ENCODE measurements at regions not wholly inside any gene's neighbourhood (a gene's known extent, or its start where the extent isn't known, plus 50 kb on each side); places are given as distances from the start of the nearest gene placed in this dataset.

DNA sequence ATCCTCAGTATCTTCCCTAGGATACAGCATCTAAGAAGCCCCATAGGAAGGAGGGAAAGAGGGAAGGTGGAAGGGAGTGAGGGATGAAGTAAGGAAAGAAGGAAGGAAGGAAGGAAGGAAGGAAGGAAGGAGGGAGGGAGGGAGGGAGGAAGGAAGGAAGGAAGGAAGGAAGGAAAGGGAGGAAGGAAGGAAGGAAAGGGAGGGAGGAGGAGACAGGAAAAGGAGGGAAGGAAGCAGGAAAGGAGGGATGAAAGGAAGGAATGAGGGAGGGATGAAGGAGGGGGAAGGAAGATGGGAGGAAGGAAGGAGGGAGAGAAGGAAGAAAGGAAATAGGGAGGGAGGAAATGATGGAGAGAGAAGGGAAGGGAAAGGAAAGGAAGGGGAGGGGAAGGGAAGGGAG is 455.6 kb upstream of the ZMIZ1 start:
- Mint-ChIP-seq H3K9me3 (ENCODE audit: unreplicated experiment) (no peaks in the 10 kb centered on the region), H3K4me3 (ENCODE audit: unreplicated experiment) (no peak overlapping the region), H3K4me1 (ENCODE audit: low read depth, unreplicated experiment) (peaks cover 10% of the 10 kb centered on the region), H3K36me3 (ENCODE audit: unreplicated experiment) (peaks cover 4% of the 10 kb centered on the region), H3K27me3 (ENCODE audit: unreplicated experiment) (peaks cover 3% of the 10 kb centered on the region), H3K27ac (ENCODE audit: unreplicated experiment) (no peak overlapping the region)
- TF ChIP-seq, protein P1, sequence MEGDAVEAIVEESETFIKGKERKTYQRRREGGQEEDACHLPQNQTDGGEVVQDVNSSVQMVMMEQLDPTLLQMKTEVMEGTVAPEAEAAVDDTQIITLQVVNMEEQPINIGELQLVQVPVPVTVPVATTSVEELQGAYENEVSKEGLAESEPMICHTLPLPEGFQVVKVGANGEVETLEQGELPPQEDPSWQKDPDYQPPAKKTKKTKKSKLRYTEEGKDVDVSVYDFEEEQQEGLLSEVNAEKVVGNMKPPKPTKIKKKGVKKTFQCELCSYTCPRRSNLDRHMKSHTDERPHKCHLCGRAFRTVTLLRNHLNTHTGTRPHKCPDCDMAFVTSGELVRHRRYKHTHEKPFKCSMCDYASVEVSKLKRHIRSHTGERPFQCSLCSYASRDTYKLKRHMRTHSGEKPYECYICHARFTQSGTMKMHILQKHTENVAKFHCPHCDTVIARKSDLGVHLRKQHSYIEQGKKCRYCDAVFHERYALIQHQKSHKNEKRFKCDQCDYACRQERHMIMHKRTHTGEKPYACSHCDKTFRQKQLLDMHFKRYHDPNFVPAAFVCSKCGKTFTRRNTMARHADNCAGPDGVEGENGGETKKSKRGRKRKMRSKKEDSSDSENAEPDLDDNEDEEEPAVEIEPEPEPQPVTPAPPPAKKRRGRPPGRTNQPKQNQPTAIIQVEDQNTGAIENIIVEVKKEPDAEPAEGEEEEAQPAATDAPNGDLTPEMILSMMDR (IDR thresholded peaks at IDR 0.05; ENCODE audit: partially characterized antibody, unreplicated experiment) = no peak
- no peak for DNase-seq

DNA sequence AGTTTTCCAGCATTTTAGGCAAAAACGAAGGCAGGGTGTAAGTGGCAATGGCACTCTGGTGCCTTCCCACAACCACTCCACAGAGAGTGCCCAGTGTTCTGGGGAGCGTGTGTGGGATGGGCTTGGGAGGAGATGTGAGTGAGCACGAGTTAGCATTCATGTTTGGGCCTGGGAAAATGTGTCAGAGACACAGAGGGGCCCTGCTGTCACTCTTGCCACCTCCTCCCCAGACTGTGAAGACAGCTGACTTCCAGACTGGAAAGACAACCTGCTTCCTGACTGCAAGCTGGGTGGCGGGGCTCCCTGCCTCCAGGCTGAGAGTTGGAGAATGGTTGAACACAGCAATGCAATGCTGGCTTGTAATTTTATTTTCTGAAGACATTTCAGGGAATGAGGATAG is 454.5 kb upstream of the ZMIZ1 start:
- TF ChIP-seq, protein P1 (IDR thresholded peaks at IDR 0.05; ENCODE audit: partially characterized antibody, unreplicated experiment) = no peak
- Mint-ChIP-seq H3K4me3 (ENCODE audit: unreplicated experiment) (no peak overlapping the region), H3K27me3 (ENCODE audit: unreplicated experiment) (peaks cover 3% of the 10 kb centered on the region), H3K27ac (ENCODE audit: unreplicated experiment) (no peak overlapping the region), H3K36me3 (ENCODE audit: unreplicated experiment) (no peaks in the 10 kb centered on the region), H3K9me3 (ENCODE audit: unreplicated experiment) (no peaks in the 10 kb centered on the region), H3K4me1 (ENCODE audit: low read depth, unreplicated experiment) (peaks cover 10% of the 10 kb centered on the region)
- DNase-seq = no peak

DNA sequence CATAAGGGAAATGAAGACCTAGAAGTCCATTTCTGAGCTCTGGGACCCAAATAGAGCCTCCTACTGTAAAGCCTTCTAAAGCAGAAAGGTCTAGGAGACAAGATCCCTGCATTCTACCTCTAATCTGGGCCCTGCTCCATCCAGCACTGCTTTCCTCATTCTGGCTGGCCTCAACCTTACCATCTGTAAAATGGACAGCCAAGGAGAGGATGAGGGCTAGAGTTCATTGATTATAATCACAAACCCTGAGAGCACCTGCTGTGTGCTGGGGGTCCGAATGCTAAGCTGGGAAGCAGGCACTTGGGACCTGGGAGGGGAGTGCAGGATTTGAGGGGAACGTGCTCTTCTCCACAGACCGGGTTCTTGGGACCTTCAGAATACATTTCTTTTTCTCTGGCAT is 454.0 kb upstream of the ZMIZ1 start:
- H3K4me3 Mint-ChIP-seq (ENCODE audit: unreplicated experiment) = no peak overlapping the region

DNA sequence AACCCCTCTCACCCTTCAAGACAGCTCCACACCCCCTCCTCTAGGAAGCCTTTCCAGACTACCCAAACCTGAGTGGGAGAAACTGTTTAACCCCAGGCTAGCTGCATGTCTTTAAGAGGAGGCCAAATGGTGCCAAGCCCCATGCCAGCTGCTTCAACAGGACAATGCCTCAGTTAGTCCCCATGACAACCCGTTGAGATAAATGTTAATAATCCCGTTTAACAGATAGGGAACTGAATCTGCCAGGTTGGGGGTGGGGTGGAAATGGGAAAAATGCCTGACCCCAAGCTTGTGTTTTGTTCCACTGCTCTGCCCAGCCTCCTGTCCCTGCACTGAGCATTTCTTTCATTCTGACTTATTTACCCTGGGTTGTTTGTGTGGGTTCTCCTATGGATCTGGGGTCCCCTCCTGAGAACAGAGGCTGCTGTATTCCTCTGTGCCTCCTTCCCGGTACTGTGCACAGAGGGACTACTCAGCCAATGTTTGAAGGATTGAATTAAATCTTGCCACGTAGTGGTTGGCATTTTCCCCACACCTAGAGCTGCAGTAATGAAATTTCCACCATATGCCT is 452.6 kb upstream of the ZMIZ1 start:
- H3K36me3 Mint-ChIP-seq (ENCODE audit: unreplicated experiment) = no peaks in the 10 kb centered on the region
- no peak overlapping the region for H3K4me3 Mint-ChIP-seq (ENCODE audit: unreplicated experiment)
- peak overlapping the region; percentile 24 for H3K27ac Mint-ChIP-seq (ENCODE audit: unreplicated experiment)
- TF ChIP-seq, protein P1 (IDR thresholded peaks at IDR 0.05; ENCODE audit: partially characterized antibody, unreplicated experiment) = no peak
- DNase-seq = no peak
- H3K9me3 Mint-ChIP-seq (ENCODE audit: unreplicated experiment) = no peaks in the 10 kb centered on the region
- H3K4me1 Mint-ChIP-seq (ENCODE audit: low read depth, unreplicated experiment) = peaks cover 10% of the 10 kb centered on the region
- peaks cover 3% of the 10 kb centered on the region for H3K27me3 Mint-ChIP-seq (ENCODE audit: unreplicated experiment)

More for the DNA sequence above, 454.0 kb upstream of the ZMIZ1 start:
- Mint-ChIP-seq H3K36me3 (ENCODE audit: unreplicated experiment) (no peaks in the 10 kb centered on the region), H3K27me3 (ENCODE audit: unreplicated experiment) (peaks cover 3% of the 10 kb centered on the region), H3K27ac (ENCODE audit: unreplicated experiment) (no peak overlapping the region), H3K9me3 (ENCODE audit: unreplicated experiment) (no peaks in the 10 kb centered on the region), H3K4me1 (ENCODE audit: low read depth, unreplicated experiment) (peaks cover 10% of the 10 kb centered on the region)
- no peak for DNase-seq
- TF ChIP-seq, protein P1 (IDR thresholded peaks at IDR 0.05; ENCODE audit: partially characterized antibody, unreplicated experiment) = no peak

DNA sequence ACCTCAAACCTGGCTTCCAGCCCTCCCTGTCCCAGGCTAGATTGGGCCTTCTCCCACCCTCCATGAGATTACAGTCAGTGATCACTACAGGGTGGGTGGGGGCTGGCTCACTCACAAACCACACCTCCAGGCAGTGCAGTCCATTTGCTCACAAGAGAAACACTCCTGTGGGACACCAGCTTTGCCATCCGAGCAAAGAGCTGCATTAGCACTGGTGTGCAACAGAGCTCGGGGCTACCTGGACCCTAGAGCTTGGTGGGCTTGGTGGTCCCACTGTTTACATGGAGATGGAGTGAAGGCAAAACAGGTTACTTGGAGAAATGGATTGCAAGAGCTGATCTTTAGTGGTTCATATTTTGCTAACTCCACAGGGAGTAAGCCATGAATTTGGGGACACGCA is 451.7 kb upstream of the ZMIZ1 start:
- Mint-ChIP-seq H3K4me1 (ENCODE audit: low read depth, unreplicated experiment) (peaks cover 10% of the 10 kb centered on the region), H3K36me3 (ENCODE audit: unreplicated experiment) (no peaks in the 10 kb centered on the region), H3K4me3 (ENCODE audit: unreplicated experiment) (no peak overlapping the region), H3K9me3 (ENCODE audit: unreplicated experiment) (no peaks in the 10 kb centered on the region), H3K27ac (ENCODE audit: unreplicated experiment) (no peak overlapping the region), H3K27me3 (ENCODE audit: unreplicated experiment) (peaks cover 3% of the 10 kb centered on the region)
- DNase-seq = no peak
- TF ChIP-seq, protein P1 (IDR thresholded peaks at IDR 0.05; ENCODE audit: partially characterized antibody, unreplicated experiment) = no peak
